ENCODE measurements at regions not wholly inside any gene's neighbourhood (a gene's known extent, or its start where the extent isn't known, plus 50 kb on each side); places are given as distances from the start of the nearest gene placed in this dataset.
"Not testable (repeated sequence)": the region's sequence is repeated elsewhere in the genome, so short reads cannot be mapped to it uniquely, and the experiment has no call there.

- TF ChIP-seq, protein P1, sequence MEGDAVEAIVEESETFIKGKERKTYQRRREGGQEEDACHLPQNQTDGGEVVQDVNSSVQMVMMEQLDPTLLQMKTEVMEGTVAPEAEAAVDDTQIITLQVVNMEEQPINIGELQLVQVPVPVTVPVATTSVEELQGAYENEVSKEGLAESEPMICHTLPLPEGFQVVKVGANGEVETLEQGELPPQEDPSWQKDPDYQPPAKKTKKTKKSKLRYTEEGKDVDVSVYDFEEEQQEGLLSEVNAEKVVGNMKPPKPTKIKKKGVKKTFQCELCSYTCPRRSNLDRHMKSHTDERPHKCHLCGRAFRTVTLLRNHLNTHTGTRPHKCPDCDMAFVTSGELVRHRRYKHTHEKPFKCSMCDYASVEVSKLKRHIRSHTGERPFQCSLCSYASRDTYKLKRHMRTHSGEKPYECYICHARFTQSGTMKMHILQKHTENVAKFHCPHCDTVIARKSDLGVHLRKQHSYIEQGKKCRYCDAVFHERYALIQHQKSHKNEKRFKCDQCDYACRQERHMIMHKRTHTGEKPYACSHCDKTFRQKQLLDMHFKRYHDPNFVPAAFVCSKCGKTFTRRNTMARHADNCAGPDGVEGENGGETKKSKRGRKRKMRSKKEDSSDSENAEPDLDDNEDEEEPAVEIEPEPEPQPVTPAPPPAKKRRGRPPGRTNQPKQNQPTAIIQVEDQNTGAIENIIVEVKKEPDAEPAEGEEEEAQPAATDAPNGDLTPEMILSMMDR (IDR thresholded peaks at IDR 0.05; ENCODE audit: insufficient read depth, low read length, poor library complexity, severe bottlenecking): no peak
- Histone ChIP-seq H3K36me3 (ENCODE audit: control insufficient read depth, insufficient read depth, low read length) (no peaks in the 10 kb centered on the region), H3K27me3 (ENCODE audit: control insufficient read depth, insufficient read depth, low read length) (no peaks in the 10 kb centered on the region), H3K4me3 (ENCODE audit: low read depth, low read length) (no peak overlapping the region)
- no peak for DNase-seq (ENCODE audit: low read depth)
Observed at GRCh38 chr5:60444661-60445360, 255.2 kb downstream of the DEPDC1B start.

GRCh38 chr5:60439552-60439951 lies 260.4 kb downstream of the DEPDC1B start:
- TF ChIP-seq, protein P1 (IDR thresholded peaks at IDR 0.05; ENCODE audit: insufficient read depth, low read length, poor library complexity, severe bottlenecking): no peak
- no peaks in the 10 kb centered on the region for H3K27me3 ChIP-seq (ENCODE audit: control insufficient read depth, insufficient read depth, low read length)
- no peaks in the 10 kb centered on the region for H3K36me3 ChIP-seq (ENCODE audit: control insufficient read depth, insufficient read depth, low read length)
- DNase-seq (ENCODE audit: low read depth): no peak
- no peak overlapping the region for H3K4me3 ChIP-seq (ENCODE audit: low read depth, low read length)

- no peaks in the 10 kb centered on the region for H3K27me3 ChIP-seq (ENCODE audit: control insufficient read depth, insufficient read depth, low read length)
- DNase-seq (ENCODE audit: low read depth): no peak
- no peaks in the 10 kb centered on the region for H3K36me3 ChIP-seq (ENCODE audit: control insufficient read depth, insufficient read depth, low read length)
- no peak overlapping the region for H3K4me3 ChIP-seq (ENCODE audit: low read depth, low read length)
- TF ChIP-seq, protein P1 (IDR thresholded peaks at IDR 0.05; ENCODE audit: insufficient read depth, low read length, poor library complexity, severe bottlenecking): no peak
Observed at GRCh38 chr5:60437308-60437707, 262.7 kb downstream of the DEPDC1B start.

DNA sequence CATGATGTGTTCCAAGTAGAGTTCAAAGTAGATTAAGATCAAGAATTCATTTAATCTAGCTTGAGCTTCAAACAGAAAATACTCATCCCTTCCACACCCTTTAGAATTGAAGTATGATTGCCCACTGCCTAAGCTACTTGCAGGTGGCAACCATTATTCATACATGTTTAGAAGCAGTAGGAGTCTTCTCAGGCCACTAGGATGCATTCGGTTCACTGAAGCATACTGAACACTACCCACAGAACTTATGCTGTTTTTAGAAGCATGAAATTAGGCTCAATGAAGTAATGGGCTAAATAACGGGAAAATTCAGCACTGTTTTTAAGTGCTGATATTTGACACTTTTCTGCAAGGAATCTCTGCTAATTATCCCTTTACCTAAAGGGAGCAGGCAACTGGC lies 263.4 kb downstream of the DEPDC1B start:
- DNase-seq (ENCODE audit: low read depth): no peak
- Histone ChIP-seq H3K36me3 (ENCODE audit: control insufficient read depth, insufficient read depth, low read length) (no peaks in the 10 kb centered on the region), H3K27me3 (ENCODE audit: control insufficient read depth, insufficient read depth, low read length) (no peaks in the 10 kb centered on the region), H3K4me3 (ENCODE audit: low read depth, low read length) (no peak overlapping the region)
- TF ChIP-seq, protein P1 (IDR thresholded peaks at IDR 0.05; ENCODE audit: insufficient read depth, low read length, poor library complexity, severe bottlenecking): no peak

DNA sequence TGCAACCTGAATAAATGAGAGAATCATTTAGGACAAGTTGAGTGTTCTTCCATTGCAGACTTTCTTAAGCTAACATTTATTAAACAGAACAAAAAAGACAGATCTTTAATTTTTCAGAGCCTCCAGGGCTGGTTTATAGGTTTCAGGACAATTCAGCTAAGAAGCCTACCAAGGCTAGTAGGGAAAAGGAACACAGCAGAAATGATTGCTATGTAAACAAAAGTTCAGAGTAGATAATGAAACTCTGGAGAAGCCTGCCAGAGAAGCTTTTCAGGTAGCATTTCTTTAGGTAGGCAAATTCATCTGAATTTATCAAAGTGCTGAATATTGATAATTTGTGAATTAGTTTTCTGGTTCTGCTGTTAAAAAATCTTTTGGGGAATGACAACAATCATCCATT lies 264.2 kb downstream of the DEPDC1B start:
- no peaks in the 10 kb centered on the region for H3K36me3 ChIP-seq (ENCODE audit: control insufficient read depth, insufficient read depth, low read length)
- no peaks in the 10 kb centered on the region for H3K27me3 ChIP-seq (ENCODE audit: control insufficient read depth, insufficient read depth, low read length)
- no peak for DNase-seq (ENCODE audit: low read depth)
- H3K4me3 ChIP-seq (ENCODE audit: low read depth, low read length): no peak overlapping the region
- TF ChIP-seq, protein P1 (IDR thresholded peaks at IDR 0.05; ENCODE audit: insufficient read depth, low read length, poor library complexity, severe bottlenecking): no peak

- H3K36me3 ChIP-seq (ENCODE audit: control insufficient read depth, insufficient read depth, low read length); H3K4me3 ChIP-seq (ENCODE audit: low read depth, low read length); DNase-seq (ENCODE audit: low read depth); H3K27me3 ChIP-seq (ENCODE audit: control insufficient read depth, insufficient read depth, low read length): not testable (repeated sequence)
Observed at GRCh38 chr5:60426189-60426588, 273.8 kb downstream of the DEPDC1B start.

DNA sequence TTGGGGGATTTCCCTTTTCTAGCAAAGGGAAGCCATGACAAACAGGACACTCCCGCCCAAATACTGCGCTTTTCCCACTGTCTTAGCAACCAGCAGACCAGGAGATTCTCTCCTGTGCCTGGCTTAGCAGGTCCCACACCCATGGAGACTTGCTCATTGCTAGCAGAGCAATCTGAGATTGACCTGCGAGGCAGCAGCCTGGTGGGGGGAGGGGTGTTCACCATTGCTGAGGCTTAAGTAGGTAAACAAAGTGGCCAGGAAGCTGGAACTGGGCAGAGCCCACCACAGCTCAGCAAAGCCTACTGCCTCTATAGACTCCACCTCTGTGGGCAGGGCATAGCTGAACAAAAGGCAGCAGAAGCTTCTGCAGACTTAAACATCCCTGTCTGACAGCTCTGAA lies 279.2 kb downstream of the DEPDC1B start:
- DNase-seq (ENCODE audit: low read depth); H3K36me3 ChIP-seq (ENCODE audit: control insufficient read depth, insufficient read depth, low read length); H3K27me3 ChIP-seq (ENCODE audit: control insufficient read depth, insufficient read depth, low read length); H3K4me3 ChIP-seq (ENCODE audit: low read depth, low read length): not testable (repeated sequence)

Measured in kidney epithelial cell (primary cell).